Keratinocyte (primary cell): ENCODE measurements at regions not wholly inside any gene's neighbourhood (a gene's known extent, or its start where the extent isn't known, plus 50 kb on each side); places are given as distances from the start of the nearest gene placed in this dataset.

ENCODE experiments used
- DNase-seq: peaks from one replicate; pipeline ENCODE4 v3.0.0-alpha.2; 2011; ENCODE audit warnings: low read depth, missing footprints, low spot score
- FAIRE-seq: peaks from 2 replicates; lab custom pipeline; 2011; peaks lifted over from hg19 to GRCh38; lab: Jason Lieb, UNC
- H2AFZ ChIP-seq: 2 replicates; pipeline ENCODE4 v1.6.0; 2012; ENCODE audit warnings: low read length, control low read depth, inconsistent platforms; ENCODE audit not compliant: control insufficient read depth
- H3K27ac ChIP-seq: 2 replicates; pipeline ENCODE4 v1.5.1; 2011; ENCODE audit warnings: low read length; ENCODE audit not compliant: control insufficient read depth, insufficient read depth
- H3K27me3 ChIP-seq: 3 replicates; pipeline ENCODE4 v1.6.0; 2011; ENCODE audit warnings: low read length; ENCODE audit not compliant: control insufficient read depth, insufficient read depth; ENCODE audit errors: extremely low read depth
- H3K36me3 ChIP-seq, 2 experiments: 2 replicates in 1 of 2; 3 replicates in 1 of 2; pipeline ENCODE4 v1.5.1; 2011; ENCODE audit warnings: low read length in 2 of 2, mild to moderate bottlenecking in 1 of 2; ENCODE audit not compliant: control insufficient read depth in 2 of 2, insufficient read depth in 2 of 2; ENCODE audit errors: extremely low read depth in 1 of 2
- H3K4me1 ChIP-seq: 3 replicates; pipeline ENCODE4 v1.5.1; 2011; ENCODE audit warnings: low read length; ENCODE audit not compliant: control insufficient read depth, insufficient read depth; ENCODE audit errors: extremely low read depth
- H3K4me2 ChIP-seq: 3 replicates; pipeline ENCODE4 v1.6.0; 2011; ENCODE audit warnings: low read depth, low read length; ENCODE audit not compliant: control insufficient read depth, insufficient read depth; ENCODE audit errors: extremely low read depth
- H3K4me3 ChIP-seq, 3 experiments: fragments of 200-600 bp in 1 of 3; sonication (generic) in 1 of 3; 2 replicates in 2 of 3; 3 replicates in 1 of 3; pipeline ENCODE4 v1.5.1; 2011 to 2016; ENCODE audit warnings: low read length in 3 of 3, mild to moderate bottlenecking in 3 of 3, control low read depth in 2 of 3, inconsistent platforms in 1 of 3, low read depth in 1 of 3, mixed read lengths in 1 of 3, mixed run types in 1 of 3, moderate library complexity in 1 of 3; ENCODE audit not compliant: control insufficient read depth in 2 of 3, insufficient read depth in 2 of 3; ENCODE audit errors: extremely low read depth in 1 of 3
- H3K79me2 ChIP-seq: 2 replicates; pipeline ENCODE4 v1.6.0; 2012; ENCODE audit warnings: low read length; ENCODE audit not compliant: control insufficient read depth, insufficient read depth
- H3K9ac ChIP-seq: 3 replicates; pipeline ENCODE4 v1.6.0; 2011; ENCODE audit warnings: low read length; ENCODE audit not compliant: control insufficient read depth, insufficient read depth; ENCODE audit errors: extremely low read depth
- H3K9me1 ChIP-seq: 3 replicates; pipeline ENCODE4 v1.6.0; 2011; ENCODE audit warnings: low read length; ENCODE audit not compliant: control insufficient read depth, insufficient read depth; ENCODE audit errors: extremely low read depth
- H3K9me3 ChIP-seq: 2 replicates; pipeline ENCODE4 v1.5.1; 2012; ENCODE audit warnings: low read depth, low read length; ENCODE audit not compliant: control insufficient read depth
- H4K20me1 ChIP-seq: 3 replicates; pipeline ENCODE4 v1.6.0; 2011; ENCODE audit warnings: low read length; ENCODE audit not compliant: control insufficient read depth, insufficient read depth; ENCODE audit errors: extremely low read depth
- EZH2 ChIP-seq: IDR thresholded peaks from one replicate; pipeline ENCODE4 v1.6.1; 2012; ENCODE audit warnings: inconsistent platforms, mild to moderate bottlenecking, low read length, moderate library complexity
- dilution Hi-C: fragments of 300-500 bp; cut with MboI; formaldehyde crosslinking; loops from one replicate; pipeline ENCODE4 v1.7.0; 2020; ENCODE audit warnings: low sequenced_read_pairs; ENCODE audit not compliant: extremely low pct_ligation_motif_present
- TF ChIP-seq, protein P1 (sequence below), 3 experiments: IDR thresholded peaks in 1 of 3; conservative IDR thresholded peaks in 1 of 3; optimal IDR thresholded peaks in 1 of 3; 2 replicates in 2 of 3; 3 replicates in 1 of 3; pipeline versions ENCODE3 to v1.5.1; 2011; ENCODE audit warnings: low read length in 3 of 3, mild to moderate bottlenecking in 3 of 3, moderate library complexity in 2 of 3, control low read depth in 1 of 3, inconsistent platforms in 1 of 3; ENCODE audit not compliant: insufficient read depth in 2 of 3; ENCODE audit errors: extremely low read depth in 1 of 3

GRCh38 chr5:124951105-124951504 is 204.7 kb upstream of the ZNF608 start:
- Histone ChIP-seq H3K4me1 (no peaks in the 10 kb centered on the region), H3K27ac (no peak overlapping the region), H3K36me3 (no peaks in the 10 kb centered on the region), H3K9me1 (no peaks in the 10 kb centered on the region), H4K20me1 (no peaks in the 10 kb centered on the region), H3K9ac (no peak overlapping the region), H3K79me2 (no peaks in the 10 kb centered on the region), H2AFZ (no peak overlapping the region), H3K9me3 (no peaks in the 10 kb centered on the region), H3K4me3 (no peak overlapping the region), H3K4me2 (no peak overlapping the region), H3K27me3 (no peaks in the 10 kb centered on the region)
- TF ChIP-seq EZH2, result no peak
- TF ChIP-seq, protein P1, sequence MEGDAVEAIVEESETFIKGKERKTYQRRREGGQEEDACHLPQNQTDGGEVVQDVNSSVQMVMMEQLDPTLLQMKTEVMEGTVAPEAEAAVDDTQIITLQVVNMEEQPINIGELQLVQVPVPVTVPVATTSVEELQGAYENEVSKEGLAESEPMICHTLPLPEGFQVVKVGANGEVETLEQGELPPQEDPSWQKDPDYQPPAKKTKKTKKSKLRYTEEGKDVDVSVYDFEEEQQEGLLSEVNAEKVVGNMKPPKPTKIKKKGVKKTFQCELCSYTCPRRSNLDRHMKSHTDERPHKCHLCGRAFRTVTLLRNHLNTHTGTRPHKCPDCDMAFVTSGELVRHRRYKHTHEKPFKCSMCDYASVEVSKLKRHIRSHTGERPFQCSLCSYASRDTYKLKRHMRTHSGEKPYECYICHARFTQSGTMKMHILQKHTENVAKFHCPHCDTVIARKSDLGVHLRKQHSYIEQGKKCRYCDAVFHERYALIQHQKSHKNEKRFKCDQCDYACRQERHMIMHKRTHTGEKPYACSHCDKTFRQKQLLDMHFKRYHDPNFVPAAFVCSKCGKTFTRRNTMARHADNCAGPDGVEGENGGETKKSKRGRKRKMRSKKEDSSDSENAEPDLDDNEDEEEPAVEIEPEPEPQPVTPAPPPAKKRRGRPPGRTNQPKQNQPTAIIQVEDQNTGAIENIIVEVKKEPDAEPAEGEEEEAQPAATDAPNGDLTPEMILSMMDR (optimal IDR thresholded peaks at IDR 0.05 in 1 of 3, IDR thresholded peaks at IDR 0.05 in 1 of 3, conservative IDR thresholded peaks at IDR 0.05 in 1 of 3; ENCODE audit: extremely low read depth in 1 of 3, insufficient read depth in 2 of 3, low read length in 3 of 3), result no peak
- dilution Hi-C loops, result no loop called here
- FAIRE-seq (no peak), DNase-seq (no peak)

GRCh38 chr5:124951661-124952060 is 205.2 kb upstream of the ZNF608 start:
- Histone ChIP-seq H3K27ac (no peak overlapping the region), H3K79me2 (no peaks in the 10 kb centered on the region), H4K20me1 (no peaks in the 10 kb centered on the region), H3K27me3 (no peaks in the 10 kb centered on the region), H2AFZ (no peak overlapping the region), H3K4me3 (no peak overlapping the region), H3K4me1 (no peaks in the 10 kb centered on the region), H3K9me3 (no peaks in the 10 kb centered on the region), H3K9ac (no peak overlapping the region), H3K9me1 (no peaks in the 10 kb centered on the region), H3K4me2 (no peak overlapping the region), H3K36me3 (no peaks in the 10 kb centered on the region)
- no peak for FAIRE-seq
- dilution Hi-C loops, result no loop called here
- TF ChIP-seq, protein P1 (optimal IDR thresholded peaks at IDR 0.05 in 1 of 3, IDR thresholded peaks at IDR 0.05 in 1 of 3, conservative IDR thresholded peaks at IDR 0.05 in 1 of 3; ENCODE audit: extremely low read depth in 1 of 3, insufficient read depth in 2 of 3, low read length in 3 of 3), result no peak
- no peak for TF ChIP-seq EZH2
- DNase-seq, result no peak
